ENCODE measurements at regions not wholly inside any gene's neighbourhood (a gene's known extent, or its start where the extent isn't known, plus 50 kb on each side); places are given as distances from the start of the nearest gene placed in this dataset.
"Not testable (repeated sequence)": the region's sequence is repeated elsewhere in the genome, so short reads cannot be mapped to it uniquely, and the experiment has no call there.

- Histone ChIP-seq H3K27ac (no peak overlapping the region), H3K4me3 (no peak overlapping the region)
- TF ChIP-seq CTCF (IDR thresholded peaks at IDR 0.05): no peak
- DNase-seq (ENCODE audit: low spot score): no peak
Measured at GRCh38 chr11:129538323-129538722, 162.7 kb downstream of the BARX2 start.

GRCh38 chr11:129543515-129544290 is 168.1 kb downstream of the BARX2 start:
- no peak for TF ChIP-seq CTCF (IDR thresholded peaks at IDR 0.05)
- DNase-seq (ENCODE audit: low spot score): no peak
- H3K4me3 ChIP-seq: no peak overlapping the region
- H3K27ac ChIP-seq: no peak overlapping the region

GRCh38 chr11:129544691-129545090 is 169.0 kb downstream of the BARX2 start:
- no peak overlapping the region for H3K27ac ChIP-seq
- no peak for TF ChIP-seq CTCF (IDR thresholded peaks at IDR 0.05)
- DNase-seq (ENCODE audit: low spot score): no peak
- no peak overlapping the region for H3K4me3 ChIP-seq

- no peak overlapping the region for H3K27ac ChIP-seq
- no peak for DNase-seq (ENCODE audit: low spot score)
- no peak for TF ChIP-seq CTCF (IDR thresholded peaks at IDR 0.05)
- no peak overlapping the region for H3K4me3 ChIP-seq
Measured at GRCh38 chr11:129546266-129546665, 170.6 kb downstream of the BARX2 start.

- TF ChIP-seq CTCF (IDR thresholded peaks at IDR 0.05): no peak
- no peak overlapping the region for H3K27ac ChIP-seq
- no peak for DNase-seq (ENCODE audit: low spot score)
- no peak overlapping the region for H3K4me3 ChIP-seq
Measured at GRCh38 chr11:129557421-129557820, 181.8 kb downstream of the BARX2 start.

GRCh38 chr11:129569007-129569406 is 193.4 kb downstream of the BARX2 start:
- no peak for TF ChIP-seq CTCF (IDR thresholded peaks at IDR 0.05)
- DNase-seq (ENCODE audit: low spot score): no peak
- H3K27ac ChIP-seq: no peak overlapping the region
- H3K4me3 ChIP-seq: no peak overlapping the region

GRCh38 chr11:129572667-129573066 is 197.0 kb downstream of the BARX2 start:
- not testable (repeated sequence) for H3K27ac ChIP-seq; DNase-seq (ENCODE audit: low spot score); H3K4me3 ChIP-seq

Data from coronary artery (tissue), 2 donors.